HepG2 (cell line): ENCODE measurements at regions not wholly inside any gene's neighbourhood (a gene's known extent, or its start where the extent isn't known, plus 50 kb on each side); places are given as distances from the start of the nearest gene placed in this dataset.

ENCODE experiments used
- EP300 ChIP-seq, 3 experiments: sonication (generic) in 1 of 3; formaldehyde crosslinking in 1 of 3; IDR thresholded peaks; 2 replicates each; pipeline versions ENCODE4 v1.5.1 to v1.6.1; 2011 to 2020; ENCODE audit warnings: low read depth in 2 of 3, low read length in 2 of 3, borderline replicate concordance in 1 of 3, improper control_type of control experiment in 1 of 3, mild to moderate bottlenecking in 1 of 3, missing genetic modification reagents in 1 of 3, moderate library complexity in 1 of 3
- ZBTB39 ChIP-seq: sonication (generic); formaldehyde crosslinking; IDR thresholded peaks from 2 replicates; pipeline ENCODE4 v1.5.0; 2020; ENCODE audit warnings: missing genetic modification reagents

DNA sequence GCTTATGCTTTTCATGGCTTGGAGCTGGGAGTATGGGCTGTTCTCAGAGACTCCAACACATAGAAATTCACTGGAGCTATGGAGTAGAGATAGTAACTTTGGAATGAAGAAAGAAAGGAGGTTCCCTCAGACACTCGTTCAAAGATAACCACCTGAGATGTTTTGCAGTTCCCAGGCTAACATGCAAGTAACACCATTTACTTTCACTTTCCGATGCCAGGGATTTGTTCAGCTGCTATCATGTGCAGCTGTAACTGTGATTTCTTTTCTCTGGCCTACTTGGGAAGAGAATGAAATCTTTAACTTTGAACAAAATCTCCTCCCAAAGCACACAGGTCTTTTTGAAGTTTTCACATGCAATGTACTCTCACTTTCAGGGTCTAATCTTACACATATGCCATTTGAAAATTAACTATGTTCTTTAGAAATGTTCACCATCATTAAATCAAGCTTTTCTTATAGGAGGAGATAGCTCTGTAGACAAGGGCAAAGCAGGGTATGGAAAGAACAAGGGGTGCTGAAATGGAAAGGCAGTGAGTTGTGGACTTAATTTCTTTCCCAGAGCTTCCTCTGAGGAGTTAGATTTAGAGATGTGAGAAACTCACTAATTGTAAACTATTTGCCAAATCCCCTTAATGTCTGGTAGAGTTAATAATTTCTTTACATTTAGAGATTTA lies 514.3 kb downstream of the PDHA2 start:
- no peak for TF ChIP-seq EP300 (IDR thresholded peaks at IDR 0.05; ENCODE audit: low read depth in 2 of 2, low read length in 2 of 2)
- TF ChIP-seq EP300 (CRISPR knock-in tag; IDR thresholded peaks at IDR 0.05; ENCODE audit: borderline replicate concordance): no peak
- no peak for TF ChIP-seq ZBTB39 (CRISPR knock-in tag)
